HL-60 (cell line): ENCODE measurements at regions not wholly inside any gene's neighbourhood (a gene's known extent, or its start where the extent isn't known, plus 50 kb on each side); places are given as distances from the start of the nearest gene placed in this dataset.

Experiments
- TF ChIP-seq, protein P1 (sequence below): IDR thresholded peaks from 2 replicates; pipeline ENCODE4 v1.6.1; 2012; ENCODE audit warnings: low read depth; ENCODE audit not compliant: insufficient replicate concordance
- TF ChIP-seq, protein P2 (sequence below): IDR thresholded peaks from one replicate; pipeline ENCODE4 v1.5.1; 2011; ENCODE audit warnings: low read length, control low read depth, inconsistent platforms; ENCODE audit not compliant: insufficient read depth

DNA sequence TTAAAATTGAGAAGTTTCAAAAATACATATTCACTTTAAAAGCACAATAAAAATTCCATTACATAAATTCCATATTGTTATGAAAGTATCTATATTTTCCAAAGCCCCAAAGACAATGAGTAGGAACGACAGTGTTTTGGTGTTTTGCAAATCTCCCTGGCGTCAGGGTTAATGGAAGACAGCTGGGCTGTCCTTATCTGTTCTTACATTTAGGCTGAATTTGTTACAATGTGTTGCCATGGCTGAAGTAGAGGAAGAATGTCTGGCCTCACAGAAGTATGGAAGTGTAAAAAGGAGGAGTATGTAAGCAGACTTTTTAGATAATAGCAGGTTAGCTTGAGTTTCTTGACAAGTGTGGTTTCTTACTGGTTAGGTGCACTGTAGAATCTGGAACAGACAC, 124.4 kb upstream of the SPATA13 start:
- TF ChIP-seq, protein P1, sequence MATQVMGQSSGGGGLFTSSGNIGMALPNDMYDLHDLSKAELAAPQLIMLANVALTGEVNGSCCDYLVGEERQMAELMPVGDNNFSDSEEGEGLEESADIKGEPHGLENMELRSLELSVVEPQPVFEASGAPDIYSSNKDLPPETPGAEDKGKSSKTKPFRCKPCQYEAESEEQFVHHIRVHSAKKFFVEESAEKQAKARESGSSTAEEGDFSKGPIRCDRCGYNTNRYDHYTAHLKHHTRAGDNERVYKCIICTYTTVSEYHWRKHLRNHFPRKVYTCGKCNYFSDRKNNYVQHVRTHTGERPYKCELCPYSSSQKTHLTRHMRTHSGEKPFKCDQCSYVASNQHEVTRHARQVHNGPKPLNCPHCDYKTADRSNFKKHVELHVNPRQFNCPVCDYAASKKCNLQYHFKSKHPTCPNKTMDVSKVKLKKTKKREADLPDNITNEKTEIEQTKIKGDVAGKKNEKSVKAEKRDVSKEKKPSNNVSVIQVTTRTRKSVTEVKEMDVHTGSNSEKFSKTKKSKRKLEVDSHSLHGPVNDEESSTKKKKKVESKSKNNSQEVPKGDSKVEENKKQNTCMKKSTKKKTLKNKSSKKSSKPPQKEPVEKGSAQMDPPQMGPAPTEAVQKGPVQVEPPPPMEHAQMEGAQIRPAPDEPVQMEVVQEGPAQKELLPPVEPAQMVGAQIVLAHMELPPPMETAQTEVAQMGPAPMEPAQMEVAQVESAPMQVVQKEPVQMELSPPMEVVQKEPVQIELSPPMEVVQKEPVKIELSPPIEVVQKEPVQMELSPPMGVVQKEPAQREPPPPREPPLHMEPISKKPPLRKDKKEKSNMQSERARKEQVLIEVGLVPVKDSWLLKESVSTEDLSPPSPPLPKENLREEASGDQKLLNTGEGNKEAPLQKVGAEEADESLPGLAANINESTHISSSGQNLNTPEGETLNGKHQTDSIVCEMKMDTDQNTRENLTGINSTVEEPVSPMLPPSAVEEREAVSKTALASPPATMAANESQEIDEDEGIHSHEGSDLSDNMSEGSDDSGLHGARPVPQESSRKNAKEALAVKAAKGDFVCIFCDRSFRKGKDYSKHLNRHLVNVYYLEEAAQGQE, result no peak
- TF ChIP-seq, protein P2, sequence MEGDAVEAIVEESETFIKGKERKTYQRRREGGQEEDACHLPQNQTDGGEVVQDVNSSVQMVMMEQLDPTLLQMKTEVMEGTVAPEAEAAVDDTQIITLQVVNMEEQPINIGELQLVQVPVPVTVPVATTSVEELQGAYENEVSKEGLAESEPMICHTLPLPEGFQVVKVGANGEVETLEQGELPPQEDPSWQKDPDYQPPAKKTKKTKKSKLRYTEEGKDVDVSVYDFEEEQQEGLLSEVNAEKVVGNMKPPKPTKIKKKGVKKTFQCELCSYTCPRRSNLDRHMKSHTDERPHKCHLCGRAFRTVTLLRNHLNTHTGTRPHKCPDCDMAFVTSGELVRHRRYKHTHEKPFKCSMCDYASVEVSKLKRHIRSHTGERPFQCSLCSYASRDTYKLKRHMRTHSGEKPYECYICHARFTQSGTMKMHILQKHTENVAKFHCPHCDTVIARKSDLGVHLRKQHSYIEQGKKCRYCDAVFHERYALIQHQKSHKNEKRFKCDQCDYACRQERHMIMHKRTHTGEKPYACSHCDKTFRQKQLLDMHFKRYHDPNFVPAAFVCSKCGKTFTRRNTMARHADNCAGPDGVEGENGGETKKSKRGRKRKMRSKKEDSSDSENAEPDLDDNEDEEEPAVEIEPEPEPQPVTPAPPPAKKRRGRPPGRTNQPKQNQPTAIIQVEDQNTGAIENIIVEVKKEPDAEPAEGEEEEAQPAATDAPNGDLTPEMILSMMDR, result no peak
